HG02610 (cell line): ENCODE measurements at regions not wholly inside any gene's neighbourhood (a gene's known extent, or its start where the extent isn't known, plus 50 kb on each side); places are given as distances from the start of the nearest gene placed in this dataset.

Source experiments
- ATAC-seq: cut with Tn5 transposase; IDR thresholded peaks from one replicate; pipeline ENCODE4 v1.9.1; 2021; ENCODE audit warnings: mild to moderate bottlenecking, moderate library complexity; ENCODE audit not compliant: unreplicated experiment

DNA sequence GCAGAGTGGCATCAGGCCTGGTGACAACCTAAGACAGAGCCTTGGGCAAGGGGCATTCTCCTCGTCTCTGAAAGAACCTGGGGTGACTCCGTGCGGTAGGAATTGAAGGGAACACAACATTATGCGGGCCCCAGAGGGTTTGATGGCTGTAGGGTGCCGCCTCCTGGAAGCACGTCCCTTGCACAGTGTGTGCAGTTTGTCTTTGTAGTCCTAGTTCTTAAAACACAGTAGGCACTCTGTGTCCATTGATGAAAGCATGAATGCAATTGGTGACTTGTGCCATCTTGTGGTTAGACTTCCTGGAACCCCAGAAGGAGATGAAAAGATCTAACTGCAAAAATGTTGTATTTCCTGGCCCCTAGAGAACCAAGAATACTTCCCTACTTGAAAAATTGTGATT is 279.8 kb downstream of the UTP18 start:
- ATAC-seq = no peak

DNA sequence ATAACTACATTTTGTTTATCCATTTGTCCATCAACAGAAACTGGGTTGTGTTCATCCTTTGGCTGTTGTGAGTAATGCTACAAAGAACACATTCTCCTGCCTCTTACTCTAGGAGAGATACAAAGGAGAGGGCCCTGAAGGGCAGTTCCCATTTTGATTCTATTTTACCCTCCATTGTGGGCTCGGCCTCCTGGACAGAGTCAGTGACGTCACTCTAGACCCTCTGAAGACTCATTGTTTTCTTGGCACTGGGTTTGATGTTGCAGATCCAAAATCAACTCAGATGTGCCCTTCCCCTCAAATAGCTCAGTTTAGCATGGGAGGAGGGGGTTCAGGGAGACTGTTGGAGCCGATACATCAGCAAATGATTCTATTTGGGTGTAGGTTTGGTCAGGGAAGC is 280.9 kb downstream of the UTP18 start:
- ATAC-seq = no peak

DNA sequence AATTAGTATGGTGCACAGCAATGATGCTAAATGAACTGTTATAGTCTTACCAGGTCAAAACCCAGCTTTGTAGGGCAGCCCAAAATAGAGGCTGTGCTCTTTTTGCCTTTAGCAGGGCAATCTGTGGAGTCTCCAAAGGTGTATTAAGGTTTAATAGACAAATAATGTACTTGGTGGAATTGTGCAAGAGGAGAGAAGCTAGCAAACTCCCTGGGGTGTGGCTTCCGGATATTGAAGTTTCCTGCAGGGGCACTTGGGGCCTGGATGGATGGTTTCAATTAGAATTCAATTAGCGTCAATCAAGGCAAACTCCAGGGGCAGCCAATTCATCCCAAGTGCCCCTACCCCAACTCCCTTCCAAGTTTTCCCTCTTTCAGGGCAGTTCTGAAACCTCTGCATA is 285.8 kb downstream of the UTP18 start:
- no peak for ATAC-seq

DNA sequence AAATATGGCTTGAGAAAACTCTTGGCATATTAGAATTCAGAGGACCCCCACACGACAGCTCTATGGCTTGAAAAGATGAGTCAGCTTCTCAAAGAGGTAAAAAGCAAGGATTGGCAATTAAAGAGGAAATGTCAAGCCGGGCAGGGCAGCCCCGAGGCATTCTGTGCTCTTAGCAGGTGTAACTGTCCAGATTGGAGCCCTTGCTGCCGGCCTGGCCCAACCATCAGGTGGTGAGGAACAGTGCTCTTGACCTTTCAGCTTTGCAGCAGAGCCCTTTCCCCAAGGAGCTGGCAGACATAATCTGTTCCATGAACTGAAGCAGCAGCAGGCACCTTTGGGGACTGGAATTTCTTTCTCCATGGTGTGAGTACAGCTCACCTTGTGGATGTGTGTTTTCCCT is 287.8 kb downstream of the UTP18 start:
- no peak for ATAC-seq

DNA sequence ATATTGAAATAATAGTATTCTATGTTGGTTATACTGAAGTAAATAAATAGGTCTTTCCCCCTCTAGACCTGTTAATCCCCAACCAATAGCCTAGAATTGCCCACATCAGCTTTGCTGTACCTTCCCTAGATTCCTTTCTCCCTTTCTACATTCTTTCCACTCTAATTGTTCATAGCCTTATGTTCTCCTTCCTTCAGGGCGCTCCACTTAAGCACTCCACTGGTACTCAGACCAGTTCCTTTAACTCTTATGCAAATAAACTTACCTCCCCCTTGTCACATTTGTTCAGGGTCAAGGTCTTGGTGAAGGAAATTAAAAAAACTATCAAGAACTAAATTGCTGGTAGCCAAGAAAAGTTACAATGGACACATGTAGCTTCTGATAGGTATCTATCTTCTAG is 294.8 kb downstream of the UTP18 start:
- ATAC-seq = no peak

DNA sequence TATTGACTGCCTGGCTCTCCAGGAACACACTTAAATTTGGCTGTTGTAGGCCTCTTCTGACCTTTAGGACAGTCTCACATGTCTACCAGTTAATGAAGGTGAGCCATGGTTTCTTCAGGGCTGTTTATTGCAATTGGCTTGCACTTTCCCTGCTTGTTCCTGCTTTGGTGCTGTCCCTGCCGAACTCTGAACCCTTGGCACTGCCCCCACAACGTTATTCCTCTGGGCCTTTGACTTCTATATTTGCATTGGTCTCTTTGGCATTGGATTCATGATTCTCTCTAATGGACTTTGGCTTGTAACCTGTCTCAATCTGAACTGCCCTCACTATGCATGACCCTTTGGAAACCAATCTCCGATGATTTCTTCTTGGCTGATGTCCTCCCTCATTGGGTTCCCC is 299.4 kb downstream of the UTP18 start:
- ATAC-seq = no peak

DNA sequence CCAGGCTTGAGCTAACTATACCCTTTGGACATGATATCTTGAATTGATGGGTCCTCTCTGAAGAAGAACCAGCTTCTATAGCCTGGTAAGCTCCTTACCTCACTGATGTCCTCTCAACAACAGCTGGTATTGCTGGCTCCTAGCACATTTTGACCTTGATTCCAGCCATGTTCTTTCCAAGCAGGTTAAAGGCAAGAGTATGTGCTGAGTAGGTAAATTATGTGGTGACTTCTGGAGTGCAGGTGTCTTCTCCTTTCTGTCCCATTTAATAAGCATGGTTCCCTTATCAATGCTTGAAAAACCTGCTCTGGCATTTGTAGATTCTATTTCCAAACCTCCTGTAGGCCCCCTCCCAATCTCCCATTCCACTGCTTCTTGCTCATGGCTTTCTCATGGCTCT is 300.1 kb downstream of the UTP18 start:
- no peak for ATAC-seq

DNA sequence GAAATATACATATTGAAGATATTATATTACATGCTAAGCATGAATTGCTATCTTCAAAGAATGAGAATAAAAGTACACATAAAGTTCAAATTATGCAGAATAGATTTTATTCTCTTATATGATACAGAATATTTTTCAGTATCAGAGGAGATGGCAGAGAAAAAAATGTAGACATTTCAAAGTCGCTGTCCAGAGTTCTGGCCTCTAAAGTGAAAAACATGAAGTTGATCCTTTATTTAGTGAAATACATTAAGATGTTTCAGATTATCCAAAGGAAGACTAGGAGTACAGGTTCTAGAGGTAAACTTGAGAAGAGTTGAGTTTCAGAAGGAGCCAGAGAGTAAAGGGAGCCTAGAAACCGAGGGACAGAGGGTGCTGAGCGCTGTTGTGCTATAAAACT is 303.6 kb downstream of the UTP18 start:
- ATAC-seq = no peak

DNA sequence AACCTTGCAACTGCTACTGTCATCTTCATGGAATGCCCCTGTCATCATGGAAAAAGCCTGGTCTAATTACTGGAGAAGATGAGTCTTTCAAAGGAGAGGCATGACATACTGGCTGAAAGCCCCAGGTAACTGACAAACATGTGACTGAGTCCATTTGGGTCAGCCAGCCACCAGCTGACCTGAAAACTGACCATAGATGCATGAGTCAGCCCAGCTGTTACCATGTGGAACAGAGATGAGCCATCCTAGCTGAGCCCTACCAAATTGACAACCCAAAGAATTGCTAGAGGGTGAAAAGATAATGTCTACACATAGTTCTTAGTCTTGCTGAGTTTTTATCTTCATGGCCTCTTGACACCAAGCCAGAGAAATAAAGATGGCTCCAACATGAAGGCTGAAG is 311.8 kb downstream of the UTP18 start:
- ATAC-seq = no peak
